ENCODE measurements at regions not wholly inside any gene's neighbourhood (a gene's known extent, or its start where the extent isn't known, plus 50 kb on each side); places are given as distances from the start of the nearest gene placed in this dataset.

GRCh38 chr15:69577397-69577796 is 124.8 kb downstream of the RPLP1 start:
- DNase-seq (ENCODE audit: low spot score): no peak

GRCh38 chr15:69578252-69578651 is 125.6 kb downstream of the RPLP1 start:
- DNase-seq (ENCODE audit: low spot score): no peak

- no peak for DNase-seq (ENCODE audit: low spot score)
These were observed 126.4 kb downstream of the RPLP1 start for GRCh38 chr15:69578787-69579583.

GRCh38 chr15:69579950-69580618 is 127.5 kb downstream of the RPLP1 start:
- DNase-seq (ENCODE audit: low spot score): no peak

- no peak for DNase-seq (ENCODE audit: low spot score)
These were observed 131.0 kb downstream of the RPLP1 start for GRCh38 chr15:69583626-69584025.

GRCh38 chr15:69585937-69586336 is 133.3 kb downstream of the RPLP1 start:
- DNase-seq (ENCODE audit: low spot score): no peak

GRCh38 chr15:69586721-69587120 is 134.1 kb downstream of the RPLP1 start:
- DNase-seq (ENCODE audit: low spot score): no peak

- DNase-seq (ENCODE audit: low spot score): no peak
These were observed 135.3 kb downstream of the RPLP1 start for GRCh38 chr15:69587723-69588426.

GRCh38 chr15:69590201-69590710 is 137.6 kb downstream of the RPLP1 start:
- no peak for DNase-seq (ENCODE audit: low spot score)

- DNase-seq (ENCODE audit: low spot score): no peak
These were observed 138.4 kb downstream of the RPLP1 start for GRCh38 chr15:69590932-69591524.

GRCh38 chr15:69591905-69592508 is 139.4 kb downstream of the RPLP1 start:
- no peak for DNase-seq (ENCODE audit: low spot score)

- DNase-seq (ENCODE audit: low spot score): no peak
These were observed 140.3 kb downstream of the RPLP1 start for GRCh38 chr15:69592954-69593353.

GRCh38 chr15:69593488-69593887 is 140.9 kb downstream of the RPLP1 start:
- DNase-seq (ENCODE audit: low spot score): no peak

GRCh38 chr15:69593981-69594966 is 141.7 kb downstream of the RPLP1 start:
- DNase-seq (ENCODE audit: low spot score): no peak

- no peak for DNase-seq (ENCODE audit: low spot score)
These were observed 142.6 kb downstream of the RPLP1 start for GRCh38 chr15:69595009-69595791.

GRCh38 chr15:69597061-69597592 is 144.5 kb downstream of the RPLP1 start:
- no peak for DNase-seq (ENCODE audit: low spot score)

GRCh38 chr15:69599271-69599670 is 146.7 kb downstream of the RPLP1 start:
- no peak for DNase-seq (ENCODE audit: low spot score)

GRCh38 chr15:69600556-69601085 is 148.0 kb downstream of the RPLP1 start:
- DNase-seq (ENCODE audit: low spot score): no peak

Measured in left forelimb (tissue), 1 donor.